ENCODE measurements at regions not wholly inside any gene's neighbourhood (a gene's known extent, or its start where the extent isn't known, plus 50 kb on each side); places are given as distances from the start of the nearest gene placed in this dataset.

GRCh38 chr9:12618956-12619355 lies 74.2 kb upstream of the TYRP1 start:
- DNase-seq (ENCODE audit: low spot score), result no peak
- in situ Hi-C loops (cut with HindIII; ENCODE audit: low sequenced_read_pairs), result no loop called here

- in situ Hi-C loops (cut with HindIII; ENCODE audit: low sequenced_read_pairs), result no loop called here
- DNase-seq (ENCODE audit: low spot score), result no peak
Measured at GRCh38 chr9:12625844-12626243, 67.3 kb upstream of the TYRP1 start.

- in situ Hi-C loops (cut with HindIII; ENCODE audit: low sequenced_read_pairs), result no loop called here
- DNase-seq (ENCODE audit: low spot score), result no peak
Measured at GRCh38 chr9:12627096-12627495, 66.1 kb upstream of the TYRP1 start.

GRCh38 chr9:12628546-12628945 lies 64.6 kb upstream of the TYRP1 start:
- in situ Hi-C loops (cut with HindIII; ENCODE audit: low sequenced_read_pairs), result no loop called here
- no peak for DNase-seq (ENCODE audit: low spot score)

- DNase-seq (ENCODE audit: low spot score), result no peak
- in situ Hi-C loops (cut with HindIII; ENCODE audit: low sequenced_read_pairs), result no loop called here
Measured at GRCh38 chr9:12629067-12629466, 64.1 kb upstream of the TYRP1 start.

- no peak for DNase-seq (ENCODE audit: low spot score)
- in situ Hi-C loops (cut with HindIII; ENCODE audit: low sequenced_read_pairs), result no loop called here
Measured at GRCh38 chr9:12631866-12632265, 61.3 kb upstream of the TYRP1 start.

GRCh38 chr9:12633016-12633765 lies 60.0 kb upstream of the TYRP1 start:
- in situ Hi-C loops (cut with HindIII; ENCODE audit: low sequenced_read_pairs), result no loop called here
- no peak for DNase-seq (ENCODE audit: low spot score)

- in situ Hi-C loops (cut with HindIII; ENCODE audit: low sequenced_read_pairs), result no loop called here
- DNase-seq (ENCODE audit: low spot score), result peak; percentile 30
Measured at GRCh38 chr9:12640016-12640587, 53.1 kb upstream of the TYRP1 start.

- DNase-seq (ENCODE audit: low spot score), result no peak
- in situ Hi-C loops (cut with HindIII; ENCODE audit: low sequenced_read_pairs), result no loop called here
Measured at GRCh38 chr9:12640866-12641636, 52.1 kb upstream of the TYRP1 start.
